ENCODE measurements at regions not wholly inside any gene's neighbourhood (a gene's known extent, or its start where the extent isn't known, plus 50 kb on each side); places are given as distances from the start of the nearest gene placed in this dataset.

DNA sequence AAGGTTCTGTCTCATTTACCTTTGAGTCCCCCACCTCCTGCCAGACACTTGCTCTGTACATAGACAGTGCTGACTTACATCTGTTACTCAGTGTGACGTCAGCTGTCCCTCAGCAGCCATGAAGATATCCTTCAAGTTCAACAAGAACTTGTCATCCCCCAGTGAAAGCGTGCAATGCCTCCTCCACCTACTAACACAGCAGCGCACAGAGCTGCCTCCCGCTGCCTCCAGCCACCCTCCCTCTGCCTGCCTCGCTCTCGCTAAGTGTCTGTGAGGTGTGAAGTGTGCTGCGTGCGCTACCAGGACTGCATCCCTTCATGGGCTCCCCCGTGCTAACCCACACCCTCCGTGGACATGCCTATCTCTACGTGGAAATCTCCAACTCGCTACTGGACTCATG lies 621.4 kb downstream of the BRD1 start:
- H3F3A ChIP-seq (ENCODE audit: control insufficient read depth, insufficient read depth): no peaks in the 10 kb centered on the region
- H3K36me3 ChIP-seq (ENCODE audit: control insufficient read depth, low read length): no peaks in the 10 kb centered on the region
- no peak for TF ChIP-seq EZH2phosphoT487 (IDR thresholded peaks at IDR 0.05; ENCODE audit: borderline replicate concordance, low read length)
- TF ChIP-seq, protein P1, sequence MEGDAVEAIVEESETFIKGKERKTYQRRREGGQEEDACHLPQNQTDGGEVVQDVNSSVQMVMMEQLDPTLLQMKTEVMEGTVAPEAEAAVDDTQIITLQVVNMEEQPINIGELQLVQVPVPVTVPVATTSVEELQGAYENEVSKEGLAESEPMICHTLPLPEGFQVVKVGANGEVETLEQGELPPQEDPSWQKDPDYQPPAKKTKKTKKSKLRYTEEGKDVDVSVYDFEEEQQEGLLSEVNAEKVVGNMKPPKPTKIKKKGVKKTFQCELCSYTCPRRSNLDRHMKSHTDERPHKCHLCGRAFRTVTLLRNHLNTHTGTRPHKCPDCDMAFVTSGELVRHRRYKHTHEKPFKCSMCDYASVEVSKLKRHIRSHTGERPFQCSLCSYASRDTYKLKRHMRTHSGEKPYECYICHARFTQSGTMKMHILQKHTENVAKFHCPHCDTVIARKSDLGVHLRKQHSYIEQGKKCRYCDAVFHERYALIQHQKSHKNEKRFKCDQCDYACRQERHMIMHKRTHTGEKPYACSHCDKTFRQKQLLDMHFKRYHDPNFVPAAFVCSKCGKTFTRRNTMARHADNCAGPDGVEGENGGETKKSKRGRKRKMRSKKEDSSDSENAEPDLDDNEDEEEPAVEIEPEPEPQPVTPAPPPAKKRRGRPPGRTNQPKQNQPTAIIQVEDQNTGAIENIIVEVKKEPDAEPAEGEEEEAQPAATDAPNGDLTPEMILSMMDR (IDR thresholded peaks at IDR 0.05; ENCODE audit: low read depth, low read length, poor library complexity, severe bottlenecking): no peak
- H3K4me1 ChIP-seq (ENCODE audit: control insufficient read depth, low read length): no peaks in the 10 kb centered on the region
- no peak overlapping the region for H3K4me2 ChIP-seq (ENCODE audit: low read length)
- H3K9me3 ChIP-seq (ENCODE audit: control insufficient read depth, insufficient read depth, low read length): no peaks in the 10 kb centered on the region
- no peaks in the 10 kb centered on the region for H3K27me3 ChIP-seq (ENCODE audit: control insufficient read depth, low read length)
- H3K27ac ChIP-seq (ENCODE audit: low read depth, low read length): no peak overlapping the region
- no peaks in the 10 kb centered on the region for H3K79me2 ChIP-seq (ENCODE audit: control insufficient read depth, low read length)
- H3K9me2 ChIP-seq (replicated peaks; ENCODE audit: control insufficient read depth, low read length): no peaks in the 10 kb centered on the region
- no peak overlapping the region for H3K4me3 ChIP-seq (ENCODE audit: low read length)
- no peaks in the 10 kb centered on the region for H4K20me1 ChIP-seq (ENCODE audit: control insufficient read depth, insufficient read depth, low read depth, low read length)

DNA sequence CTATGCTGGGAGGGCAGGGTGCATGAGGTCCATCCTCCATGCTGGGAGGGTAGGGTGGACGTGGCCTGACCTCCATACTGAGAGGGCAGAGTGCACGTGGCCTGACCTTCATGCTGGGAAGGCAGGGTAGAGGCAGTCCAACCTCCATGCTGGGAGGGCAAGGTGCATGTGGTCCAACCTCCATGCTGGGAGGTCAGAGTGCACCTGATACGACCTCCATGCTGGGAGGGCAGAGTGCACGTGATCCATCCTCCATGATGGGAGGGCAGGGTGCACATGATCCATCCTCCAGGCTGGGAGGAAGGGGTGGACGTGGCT lies 622.2 kb downstream of the BRD1 start:
- Histone ChIP-seq H3K79me2 (ENCODE audit: control insufficient read depth, low read length) (no peaks in the 10 kb centered on the region), H3K36me3 (ENCODE audit: control insufficient read depth, low read length) (no peaks in the 10 kb centered on the region), H3K27ac (ENCODE audit: low read depth, low read length) (no peak overlapping the region), H3K9me2 (replicated peaks; ENCODE audit: control insufficient read depth, low read length) (no peaks in the 10 kb centered on the region), H3F3A (ENCODE audit: control insufficient read depth, insufficient read depth) (no peaks in the 10 kb centered on the region), H3K4me3 (ENCODE audit: low read length) (no peak overlapping the region), H3K9me3 (ENCODE audit: control insufficient read depth, insufficient read depth, low read length) (no peaks in the 10 kb centered on the region), H3K4me2 (ENCODE audit: low read length) (no peak overlapping the region), H3K27me3 (ENCODE audit: control insufficient read depth, low read length) (no peaks in the 10 kb centered on the region), H4K20me1 (ENCODE audit: control insufficient read depth, insufficient read depth, low read depth, low read length) (no peaks in the 10 kb centered on the region), H3K4me1 (ENCODE audit: control insufficient read depth, low read length) (no peaks in the 10 kb centered on the region)
- TF ChIP-seq, protein P1 (IDR thresholded peaks at IDR 0.05; ENCODE audit: low read depth, low read length, poor library complexity, severe bottlenecking): no peak
- no peak for TF ChIP-seq EZH2phosphoT487 (IDR thresholded peaks at IDR 0.05; ENCODE audit: borderline replicate concordance, low read length)

DNA sequence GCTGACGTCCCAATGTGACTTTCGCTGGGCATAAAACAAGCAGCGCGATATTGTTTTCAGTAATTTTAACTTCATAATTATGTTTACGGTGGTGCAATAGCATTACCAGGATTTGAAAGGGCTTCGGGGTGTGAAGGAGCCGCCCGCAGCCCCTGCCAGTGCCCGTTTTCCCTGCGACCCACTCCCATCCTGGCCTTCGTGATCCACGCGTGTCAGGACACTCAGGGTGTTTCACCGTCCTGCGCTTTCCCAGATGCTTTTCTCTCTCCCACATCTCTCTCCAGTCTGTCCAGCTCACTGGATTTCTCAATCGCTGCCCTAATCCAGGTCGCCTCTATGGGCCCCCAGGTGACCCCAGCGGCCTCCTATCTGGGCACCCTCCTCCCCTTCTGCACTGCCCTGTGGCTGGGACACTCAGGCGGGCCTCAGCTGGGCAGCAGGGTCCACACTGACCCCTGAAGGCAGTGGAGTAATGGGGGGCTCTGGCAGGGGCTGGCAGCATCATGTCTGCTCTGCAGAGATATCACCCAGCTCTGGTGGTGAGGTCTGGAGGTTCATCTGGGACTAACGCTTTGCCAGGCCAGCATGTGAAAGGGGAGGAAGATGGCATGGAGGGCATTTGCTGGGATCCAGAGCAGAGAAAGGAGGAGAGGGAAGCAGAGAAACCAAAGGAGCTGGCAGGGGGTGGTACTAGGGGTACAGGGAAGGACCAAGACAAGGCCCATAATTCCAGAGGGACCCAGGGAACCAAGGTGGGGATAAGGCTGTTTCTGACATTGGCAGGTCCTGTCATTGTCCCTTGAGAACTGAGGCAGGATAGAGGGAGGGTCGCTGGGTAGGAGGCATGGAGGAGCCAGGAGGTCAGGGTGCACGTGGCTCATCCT lies 622.8 kb downstream of the BRD1 start:
- Histone ChIP-seq H3K4me2 (ENCODE audit: low read length) (no peak overlapping the region), H3K9me2 (replicated peaks; ENCODE audit: control insufficient read depth, low read length) (no peaks in the 10 kb centered on the region), H3K4me3 (ENCODE audit: low read length) (no peak overlapping the region), H4K20me1 (ENCODE audit: control insufficient read depth, insufficient read depth, low read depth, low read length) (no peaks in the 10 kb centered on the region), H3K36me3 (ENCODE audit: control insufficient read depth, low read length) (no peaks in the 10 kb centered on the region), H3K9me3 (ENCODE audit: control insufficient read depth, insufficient read depth, low read length) (no peaks in the 10 kb centered on the region), H3K27me3 (ENCODE audit: control insufficient read depth, low read length) (no peaks in the 10 kb centered on the region), H3F3A (ENCODE audit: control insufficient read depth, insufficient read depth) (no peaks in the 10 kb centered on the region), H3K4me1 (ENCODE audit: control insufficient read depth, low read length) (no peaks in the 10 kb centered on the region), H3K79me2 (ENCODE audit: control insufficient read depth, low read length) (no peaks in the 10 kb centered on the region), H3K27ac (ENCODE audit: low read depth, low read length) (no peak overlapping the region)
- TF ChIP-seq, protein P1 (IDR thresholded peaks at IDR 0.05; ENCODE audit: low read depth, low read length, poor library complexity, severe bottlenecking): no peak
- TF ChIP-seq EZH2phosphoT487 (IDR thresholded peaks at IDR 0.05; ENCODE audit: borderline replicate concordance, low read length): no peak
